HL-60/S4 (cell line): ENCODE measurements at regions not wholly inside any gene's neighbourhood (a gene's known extent, or its start where the extent isn't known, plus 50 kb on each side); places are given as distances from the start of the nearest gene placed in this dataset.

Experiments
- in situ Hi-C: fragments of 300-500 bp; cut with MboI; formaldehyde crosslinking; loops from 2 replicates; pipeline ENCODE4 v1.14.3; 2022; ENCODE audit warnings: low sequenced_read_pairs

DNA sequence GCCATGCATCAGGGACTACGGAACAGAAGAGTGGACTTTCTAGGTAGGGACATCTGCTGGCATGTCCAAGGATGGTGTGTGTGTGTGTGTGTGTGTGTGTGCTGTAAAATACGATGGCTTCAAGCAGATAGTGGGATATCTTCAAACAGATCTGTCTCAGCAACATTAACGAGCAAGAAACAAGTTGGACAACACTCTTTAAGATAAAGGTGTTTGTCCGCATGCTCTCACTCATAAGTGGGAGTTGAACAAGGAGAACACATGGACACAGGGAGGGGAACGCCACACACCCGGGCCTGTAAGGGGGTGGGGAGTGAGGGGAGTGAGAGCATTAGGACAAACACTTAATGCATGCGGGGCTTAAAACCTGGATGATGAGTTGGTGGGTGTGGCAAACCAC lies 89.8 kb upstream of the AKR1E2 start:
- in situ Hi-C loops, result no loop called here

- in situ Hi-C loops, result no loop called here
Measured at GRCh38 chr10:4733843-4734224, 92.2 kb upstream of the AKR1E2 start.

DNA sequence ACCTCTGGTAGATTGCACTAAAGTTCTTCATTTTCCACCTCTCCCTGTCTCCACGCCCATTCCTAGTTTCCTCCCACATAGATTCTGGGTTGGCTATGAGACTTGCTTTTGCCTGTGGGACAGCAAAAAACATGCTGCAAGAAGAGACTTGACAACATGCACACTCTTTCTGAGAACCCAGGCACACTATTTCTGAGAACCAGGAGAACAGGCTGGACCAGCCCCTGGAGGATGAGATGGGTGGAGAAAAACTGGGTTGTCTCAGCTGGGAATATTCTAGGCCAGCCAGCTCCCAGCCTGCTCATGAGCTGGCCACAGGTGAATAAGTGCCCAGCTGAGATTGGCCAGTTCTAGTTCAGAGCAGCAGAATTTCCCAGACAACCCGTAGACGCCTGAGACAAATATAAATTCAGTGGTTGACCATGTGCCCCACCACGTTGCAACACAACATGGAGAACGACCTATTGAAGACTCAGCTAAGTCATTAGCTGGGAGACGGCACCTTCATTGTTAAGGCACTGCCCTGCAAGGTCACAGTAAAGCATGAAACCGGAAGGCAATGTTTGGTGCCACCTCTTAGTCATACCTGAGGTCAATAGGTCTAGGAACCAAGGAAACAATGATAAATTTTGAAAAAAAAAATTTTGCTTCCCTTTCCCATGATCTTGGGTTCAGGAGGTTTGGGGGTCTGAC lies 92.7 kb upstream of the AKR1E2 start:
- in situ Hi-C loops, result no loop called here

DNA sequence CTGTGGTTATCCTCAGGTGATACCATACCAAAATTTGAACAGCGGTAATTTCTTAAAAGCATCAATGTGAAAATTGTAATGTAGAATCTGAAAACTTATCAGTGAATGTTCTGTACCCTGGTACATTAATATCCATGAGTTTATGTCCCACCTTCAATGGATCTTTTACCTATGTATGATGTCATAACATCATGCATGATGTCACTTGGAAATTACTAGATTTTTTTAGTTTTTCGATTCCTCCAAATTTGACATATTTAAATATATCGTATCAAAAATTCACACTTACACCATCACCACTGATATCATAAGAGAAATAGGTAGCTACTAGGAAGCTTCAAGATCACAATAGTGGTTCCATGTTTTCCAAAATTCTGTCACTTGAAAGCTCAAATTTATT lies 95.0 kb upstream of the AKR1E2 start:
- in situ Hi-C loops, result no loop called here

DNA sequence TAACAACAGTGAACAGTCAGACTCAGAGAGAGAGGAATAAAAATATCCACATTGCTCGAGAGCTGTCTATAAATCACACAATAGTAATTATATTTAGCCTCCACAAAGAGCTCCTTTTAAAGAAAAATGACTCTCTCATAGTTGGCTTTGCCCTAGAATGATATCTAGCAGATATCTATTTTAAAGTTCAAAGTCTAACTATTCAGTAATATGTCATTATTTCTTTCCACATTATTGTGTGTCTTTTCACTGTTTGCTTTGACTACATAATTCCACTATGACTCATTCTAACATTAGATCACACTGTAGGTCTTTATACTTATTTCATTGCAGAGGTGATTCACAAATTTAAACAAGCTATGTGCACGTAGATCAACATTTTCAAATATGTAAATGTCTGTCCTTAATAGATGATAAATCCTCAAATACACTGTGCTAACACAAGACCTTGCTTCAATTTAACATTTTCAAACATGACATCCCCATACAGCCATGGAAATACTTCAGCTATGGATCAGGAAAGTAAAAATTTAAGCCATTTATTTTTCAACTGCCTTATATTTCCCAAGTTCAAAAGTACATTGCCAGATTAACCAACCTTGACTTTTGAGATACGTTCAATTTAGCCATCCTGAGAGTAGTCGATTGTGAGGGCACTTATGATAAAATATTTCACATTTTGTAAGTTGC lies 99.9 kb upstream of the AKR1E2 start:
- in situ Hi-C loops, result no loop called here

- in situ Hi-C loops, result no loop called here
Measured at GRCh38 chr10:4723860-4724259, 102.1 kb upstream of the AKR1E2 start.

- in situ Hi-C loops, result no loop called here
Measured at GRCh38 chr10:4721999-4722753, 103.8 kb upstream of the AKR1E2 start.

DNA sequence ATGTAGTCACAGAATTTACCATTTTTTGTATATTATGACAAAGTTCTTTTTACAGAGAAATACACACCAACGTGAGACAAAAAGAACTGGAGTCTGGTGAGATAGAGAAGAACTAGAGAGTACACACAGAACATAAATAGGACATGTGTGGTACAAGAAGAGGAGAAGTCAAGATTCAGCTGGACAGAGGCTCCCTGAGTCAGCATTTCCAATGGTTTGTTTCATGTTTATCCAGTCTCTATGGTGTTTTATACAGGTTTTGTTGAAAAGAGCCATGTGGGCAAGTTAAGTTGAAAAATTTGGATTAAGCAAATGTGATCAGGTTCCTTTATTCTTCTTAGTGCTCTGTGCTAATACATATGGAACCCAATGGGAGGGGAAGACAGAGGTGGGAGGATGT lies 105.5 kb upstream of the AKR1E2 start:
- in situ Hi-C loops, result no loop called here

GRCh38 chr10:4719671-4720070 lies 106.3 kb upstream of the AKR1E2 start:
- in situ Hi-C loops, result no loop called here

- in situ Hi-C loops, result no loop called here
Measured at GRCh38 chr10:4719036-4719435, 107.0 kb upstream of the AKR1E2 start.

DNA sequence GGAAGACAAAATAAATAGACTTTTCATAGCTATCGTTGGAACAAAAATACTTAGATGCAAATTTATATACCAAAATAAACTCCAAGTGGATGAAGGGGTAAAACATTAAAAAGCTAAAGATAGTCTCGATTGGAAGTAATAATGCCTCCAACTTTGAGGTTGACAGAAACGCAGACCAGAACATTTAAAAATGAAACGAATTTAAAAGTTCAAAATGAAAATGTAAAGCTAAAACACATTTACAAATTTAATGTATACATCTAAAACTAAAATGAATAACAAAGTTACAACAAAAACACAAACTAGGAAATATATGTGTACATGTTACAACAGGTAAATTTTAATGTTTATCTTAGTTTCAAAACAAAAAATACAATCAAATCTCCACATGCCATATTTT lies 107.5 kb upstream of the AKR1E2 start:
- in situ Hi-C loops, result no loop called here

DNA sequence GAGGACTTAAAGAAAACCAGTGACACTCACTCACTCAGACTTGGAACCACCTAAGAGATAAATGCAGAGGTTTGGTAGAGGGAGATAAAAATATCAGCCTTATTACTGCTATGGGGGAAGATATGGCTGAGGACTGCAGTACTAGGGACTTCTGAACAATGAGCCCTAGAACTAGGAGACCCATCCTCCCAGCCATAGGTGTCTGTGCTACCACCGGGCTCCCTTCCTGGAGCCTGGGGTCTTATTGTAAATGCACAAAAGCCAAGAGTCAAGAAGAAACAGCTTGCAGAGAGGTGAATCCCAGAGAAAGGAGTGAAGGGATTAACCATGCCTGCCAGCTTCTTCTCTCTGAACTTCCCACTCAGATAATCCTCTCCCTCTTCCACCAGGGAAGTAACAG lies 108.3 kb upstream of the AKR1E2 start:
- in situ Hi-C loops, result no loop called here

DNA sequence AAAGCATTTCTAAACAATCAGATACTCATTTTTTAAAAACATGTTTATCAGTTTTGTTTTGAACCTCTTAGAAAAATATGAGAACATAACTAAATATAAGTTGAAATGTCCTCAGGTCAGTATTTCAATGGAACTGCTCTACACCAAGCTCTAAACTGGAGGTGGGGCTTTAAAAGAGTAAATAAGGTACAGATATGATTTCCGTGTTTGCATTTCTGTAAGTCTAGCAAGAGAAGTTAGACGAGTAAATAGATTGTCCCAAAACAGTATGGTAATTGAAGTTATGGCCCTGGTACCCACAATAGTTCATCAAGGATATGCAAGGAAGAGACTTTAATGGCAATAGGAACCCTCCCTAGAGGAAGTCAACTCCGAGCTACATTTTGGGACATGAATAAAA lies 115.1 kb upstream of the AKR1E2 start:
- in situ Hi-C loops, result no loop called here

GRCh38 chr10:4708123-4708759 lies 117.8 kb upstream of the AKR1E2 start:
- in situ Hi-C loops, result no loop called here

DNA sequence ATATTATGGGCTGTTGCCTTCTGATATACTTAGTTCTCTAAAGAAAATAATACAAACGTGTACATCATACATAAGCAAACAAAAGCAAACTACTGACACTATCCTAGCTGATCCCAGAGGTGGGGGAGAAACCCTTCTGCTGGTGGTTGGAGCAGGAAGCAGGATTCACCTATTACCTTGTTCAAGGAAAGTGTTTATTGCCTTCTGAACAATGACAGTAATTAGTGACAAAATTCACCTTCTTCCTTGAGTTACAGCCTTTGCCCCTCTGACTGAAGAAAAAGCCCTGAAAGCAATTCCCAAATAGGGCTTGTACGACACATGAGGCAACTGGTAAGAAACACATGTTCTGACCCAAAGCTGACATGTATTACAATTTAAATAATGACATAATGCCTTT lies 118.8 kb upstream of the AKR1E2 start:
- in situ Hi-C loops, result no loop called here

- in situ Hi-C loops, result no loop called here
Measured at GRCh38 chr10:4704034-4704545, 121.9 kb upstream of the AKR1E2 start.

- in situ Hi-C loops, result no loop called here
Measured at GRCh38 chr10:4701016-4701415, 125.0 kb upstream of the AKR1E2 start.

- in situ Hi-C loops, result no loop called here
Measured at GRCh38 chr10:4699950-4700730, 125.9 kb upstream of the AKR1E2 start.

- in situ Hi-C loops, result no loop called here
Measured at GRCh38 chr10:4698075-4698474, 127.9 kb upstream of the AKR1E2 start.

DNA sequence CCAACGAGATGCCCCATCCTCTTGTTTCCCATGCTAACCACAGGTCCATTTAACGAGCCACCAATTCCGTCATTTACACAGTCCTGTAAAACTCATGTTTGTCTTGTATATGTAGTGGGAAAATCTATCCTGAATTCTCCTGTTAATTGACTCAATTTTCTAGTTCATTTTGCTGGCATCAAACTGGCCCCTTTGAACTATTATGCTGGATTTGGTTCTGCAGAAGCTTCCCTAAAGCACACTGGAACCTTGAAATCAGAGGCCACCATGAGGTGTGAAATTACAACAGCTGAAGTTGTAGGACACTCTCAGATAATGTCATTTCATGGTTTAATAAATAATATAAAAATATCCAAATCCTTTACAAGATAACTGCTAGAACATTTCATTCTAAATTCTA lies 129.8 kb upstream of the AKR1E2 start:
- in situ Hi-C loops, result no loop called here

DNA sequence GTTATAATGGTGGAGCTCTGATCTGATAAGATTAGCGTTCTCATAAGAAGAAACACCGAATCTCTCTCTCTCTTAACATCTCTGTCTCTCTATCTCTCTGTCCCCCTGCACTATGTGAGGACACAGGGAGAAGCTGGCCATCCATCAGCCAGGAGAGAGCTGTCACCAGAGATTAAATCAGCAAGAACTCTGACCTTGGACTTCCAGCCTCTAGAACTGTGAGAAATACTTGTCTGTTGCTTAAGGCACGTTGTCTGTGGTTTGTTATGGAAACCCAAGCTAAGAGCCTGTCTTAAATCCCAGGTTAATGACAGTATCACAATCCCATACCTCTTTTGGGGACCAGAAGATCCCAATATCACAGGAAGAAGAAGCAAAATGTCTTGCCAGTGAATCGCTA lies 132.0 kb upstream of the AKR1E2 start:
- in situ Hi-C loops, result no loop called here
